ENCODE measurements at regions not wholly inside any gene's neighbourhood (a gene's known extent, or its start where the extent isn't known, plus 50 kb on each side); places are given as distances from the start of the nearest gene placed in this dataset.

- DNase-seq (ENCODE audit: low read depth in 2 of 2): no peak
These were observed 125.6 kb downstream of the TMEM18 start for GRCh38 chr2:551621-552020.

GRCh38 chr2:550860-551567, 126.2 kb downstream of the TMEM18 start:
- no peak for DNase-seq (ENCODE audit: low read depth in 2 of 2)

GRCh38 chr2:545711-546650, 131.2 kb downstream of the TMEM18 start:
- DNase-seq (ENCODE audit: low read depth in 2 of 2): no peak

- DNase-seq (ENCODE audit: low read depth in 2 of 2): no peak
These were observed 132.0 kb downstream of the TMEM18 start for GRCh38 chr2:545228-545627.

GRCh38 chr2:538646-539045, 138.6 kb downstream of the TMEM18 start:
- no peak for DNase-seq (ENCODE audit: low read depth in 2 of 2)

GRCh38 chr2:535222-535621, 142.0 kb downstream of the TMEM18 start:
- DNase-seq (ENCODE audit: low read depth in 2 of 2): no peak

GRCh38 chr2:529852-530251, 147.4 kb downstream of the TMEM18 start:
- DNase-seq (ENCODE audit: low read depth in 2 of 2): no peak

- no peak for DNase-seq (ENCODE audit: low read depth in 2 of 2)
These were observed 147.8 kb downstream of the TMEM18 start for GRCh38 chr2:529424-529823.

- DNase-seq (ENCODE audit: low read depth in 2 of 2): no peak
These were observed 149.6 kb downstream of the TMEM18 start for GRCh38 chr2:527581-527980.

GRCh38 chr2:526918-527317, 150.3 kb downstream of the TMEM18 start:
- DNase-seq (ENCODE audit: low read depth in 2 of 2): no peak

GRCh38 chr2:525611-526010, 151.6 kb downstream of the TMEM18 start:
- DNase-seq (ENCODE audit: low read depth in 2 of 2): no peak

GRCh38 chr2:525021-525420, 152.2 kb downstream of the TMEM18 start:
- no peak for DNase-seq (ENCODE audit: low read depth in 2 of 2)

- no peak for DNase-seq (ENCODE audit: low read depth in 2 of 2)
These were observed 152.8 kb downstream of the TMEM18 start for GRCh38 chr2:524442-524841.

- DNase-seq (ENCODE audit: low read depth in 2 of 2): no peak
These were observed 153.4 kb downstream of the TMEM18 start for GRCh38 chr2:523698-524270.

GRCh38 chr2:522776-523175, 154.4 kb downstream of the TMEM18 start:
- no peak for DNase-seq (ENCODE audit: low read depth in 2 of 2)

GRCh38 chr2:521853-522530, 155.2 kb downstream of the TMEM18 start:
- no peak for DNase-seq (ENCODE audit: low read depth in 2 of 2)

- no peak for DNase-seq (ENCODE audit: low read depth in 2 of 2)
These were observed 156.4 kb downstream of the TMEM18 start for GRCh38 chr2:520663-521340.

- DNase-seq (ENCODE audit: low read depth in 2 of 2): no peak
These were observed 160.3 kb downstream of the TMEM18 start for GRCh38 chr2:516944-517343.

- no peak for DNase-seq (ENCODE audit: low read depth in 2 of 2)
These were observed 161.1 kb downstream of the TMEM18 start for GRCh38 chr2:516131-516530.

GRCh38 chr2:515441-516127, 161.6 kb downstream of the TMEM18 start:
- no peak for DNase-seq (ENCODE audit: low read depth in 2 of 2)
